Calu3 (cell line): ENCODE measurements at regions not wholly inside any gene's neighbourhood (a gene's known extent, or its start where the extent isn't known, plus 50 kb on each side); places are given as distances from the start of the nearest gene placed in this dataset.

Experiments
- BruUV-seq: library from RNA; stranded (reverse); fragments of 400-500 nt; replicated peaks from 2 replicates; lab custom pipeline; 2021; lab: Mats Ljungman, UMichigan
- CTCF ChIA-PET: fragments of 300-600 bp; sonication (Branson Sonifier 250); formaldehyde crosslinking; loops from one replicate; lab custom pipeline; 2022; ENCODE audit warnings: antibody characterized with exemption; lab: Charles Lee
- DNase-seq: peaks from one replicate; pipeline ENCODE4 v3.0.0; 2022
- H3K27ac Mint-ChIP-seq: one replicate; pipeline ENCODE4 v1.8.0; 2022; ENCODE audit warnings: mixed read lengths; ENCODE audit not compliant: unreplicated experiment
- H3K27me3 Mint-ChIP-seq: one replicate; pipeline ENCODE4 v1.8.0; 2022; ENCODE audit warnings: mixed read lengths; ENCODE audit not compliant: unreplicated experiment
- H3K36me3 Mint-ChIP-seq: one replicate; pipeline ENCODE4 v1.8.0; 2022; ENCODE audit warnings: mild to moderate bottlenecking, moderate library complexity, mixed read lengths; ENCODE audit not compliant: insufficient read depth, unreplicated experiment
- H3K4me1 Mint-ChIP-seq: one replicate; pipeline ENCODE4 v1.8.0; 2022; ENCODE audit warnings: mild to moderate bottlenecking, low read depth, mixed read lengths; ENCODE audit not compliant: unreplicated experiment
- H3K4me3 Mint-ChIP-seq: one replicate; pipeline ENCODE4 v1.8.0; 2022; ENCODE audit warnings: mild to moderate bottlenecking, low read depth, moderate library complexity, mixed read lengths; ENCODE audit not compliant: unreplicated experiment
- H3K9me3 Mint-ChIP-seq: one replicate; pipeline ENCODE4 v1.8.0; 2022; ENCODE audit warnings: low read depth, mixed read lengths; ENCODE audit not compliant: unreplicated experiment
- CTCF ChIP-seq: fragments of 200-600 bp; IDR thresholded peaks from one replicate; pipeline ENCODE4 v1.8.0; 2022; ENCODE audit warnings: antibody characterized with exemption; ENCODE audit not compliant: unreplicated experiment
- intact Hi-C: fragments of 100-400 bp; cut with micrococcal nuclease; formaldehyde crosslinking; loops from one replicate; pipeline ENCODE4 v1.10.0; 2022; ENCODE audit not compliant: unreplicated experiment

GRCh38 chr7:45259227-45259596 lies 101.6 kb downstream of the RAMP3 start:
- Mint-ChIP-seq H3K27ac (no peak overlapping the region), H3K4me1 (no peaks in the 10 kb centered on the region), H3K9me3 (peaks cover 7% of the 10 kb centered on the region), H3K4me3 (no peak overlapping the region), H3K27me3 (peaks cover 18% of the 10 kb centered on the region), H3K36me3 (no peaks in the 10 kb centered on the region)
- no TSS peak for BruUV-seq
- no peak for DNase-seq
- intact Hi-C loops: no loop called here
- TF ChIP-seq CTCF: no peak
- CTCF ChIA-PET: interaction anchor here (0.6 to 1.5 kb wide), 3 partner anchors 13 to 42 kb away, joined by 3 to 5 read pairs (median 3); no protein-coding TSS in a partner anchor

- peak; percentile 82 for DNase-seq
- peaks cover 7% of the 10 kb centered on the region for H3K9me3 Mint-ChIP-seq
- intact Hi-C loops: loop anchor here (1.0 kb wide), 1 partner anchor 106 kb away; no protein-coding TSS in a partner anchor
- CTCF ChIA-PET: interaction anchor here (0.6 to 1.5 kb wide), 4 partner anchors 14 to 106 kb away, joined by 3 to 5 read pairs (median 4); no protein-coding TSS in a partner anchor
- H3K4me1 Mint-ChIP-seq: no peaks in the 10 kb centered on the region
- no peak overlapping the region for H3K4me3 Mint-ChIP-seq
- no TSS peak for BruUV-seq
- no peaks in the 10 kb centered on the region for H3K36me3 Mint-ChIP-seq
- H3K27me3 Mint-ChIP-seq: peaks cover 21% of the 10 kb centered on the region
- H3K27ac Mint-ChIP-seq: no peak overlapping the region
- TF ChIP-seq CTCF: peak; percentile 99
These were observed 102.5 kb downstream of the RAMP3 start for GRCh38 chr7:45259966-45260646.

GRCh38 chr7:45267262-45267661 lies 109.7 kb downstream of the RAMP3 start:
- BruUV-seq: no TSS peak
- H3K36me3 Mint-ChIP-seq: no peaks in the 10 kb centered on the region
- H3K27me3 Mint-ChIP-seq: peaks cover 73% of the 10 kb centered on the region
- peaks cover 4% of the 10 kb centered on the region for H3K9me3 Mint-ChIP-seq
- no peak overlapping the region for H3K4me3 Mint-ChIP-seq
- DNase-seq: no peak
- TF ChIP-seq CTCF: no peak
- intact Hi-C loops: no loop called here
- H3K4me1 Mint-ChIP-seq: no peaks in the 10 kb centered on the region
- CTCF ChIA-PET: interaction anchor here (0.7 kb wide), 1 partner anchor 56 kb away, joined by 3 read pairs; no protein-coding TSS in a partner anchor
- no peak overlapping the region for H3K27ac Mint-ChIP-seq

- H3K27me3 Mint-ChIP-seq: peaks cover 80% of the 10 kb centered on the region
- CTCF ChIA-PET: no interaction called here
- H3K36me3 Mint-ChIP-seq: no peaks in the 10 kb centered on the region
- intact Hi-C loops: no loop called here
- no peak for DNase-seq
- no peak overlapping the region for H3K27ac Mint-ChIP-seq
- no peak for TF ChIP-seq CTCF
- no peaks in the 10 kb centered on the region for H3K4me1 Mint-ChIP-seq
- no peak overlapping the region for H3K4me3 Mint-ChIP-seq
- no TSS peak for BruUV-seq
- H3K9me3 Mint-ChIP-seq: peaks cover 3% of the 10 kb centered on the region
These were observed 110.4 kb downstream of the RAMP3 start for GRCh38 chr7:45268013-45268412.
